ENCODE measurements at regions not wholly inside any gene's neighbourhood (a gene's known extent, or its start where the extent isn't known, plus 50 kb on each side); places are given as distances from the start of the nearest gene placed in this dataset.
A peak's percentile ranks its signal among the peaks of the same experiment; 100 is the strongest.
"Not testable (repeated sequence)": the region's sequence is repeated elsewhere in the genome, so short reads cannot be mapped to it uniquely, and the experiment has no call there.

DNA sequence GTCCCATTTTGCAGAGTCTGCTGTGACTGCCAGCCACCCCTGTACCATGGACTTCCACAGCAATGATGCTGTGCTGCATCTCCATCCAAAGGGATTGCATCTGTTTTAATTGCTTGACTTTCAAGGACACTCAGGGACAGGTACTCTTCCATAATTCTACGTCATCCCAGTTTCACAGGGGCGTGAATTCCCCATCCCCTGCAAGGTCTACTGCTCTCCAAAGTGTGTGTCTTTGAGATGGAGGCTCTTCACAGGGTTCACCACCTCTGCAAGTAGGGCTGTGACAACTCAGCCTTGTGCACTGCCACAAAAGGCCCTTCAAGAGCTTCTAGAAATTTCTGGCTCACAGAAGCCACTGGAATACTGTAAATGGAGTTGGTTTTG is 304.3 kb upstream of the PLGLB1 start:
- H3K27ac ChIP-seq (ENCODE audit: low read depth, low read length); H3K4me3 ChIP-seq (ENCODE audit: low read depth, low read length); DNase-seq (ENCODE audit: low read depth in 4 of 6, low spot score in 6 of 6); H3K36me3 ChIP-seq (ENCODE audit: control insufficient read depth, insufficient read depth, low read length); H3K4me1 ChIP-seq (ENCODE audit: control insufficient read depth, insufficient read depth, low read length); H3K9me3 ChIP-seq (ENCODE audit: control insufficient read depth, insufficient read depth, low read length); H3K27me3 ChIP-seq (ENCODE audit: control insufficient read depth, insufficient read depth, low read length): not testable (repeated sequence)
- WGBS (ENCODE audit: insufficient coverage): no CpG with 5 or more reads among the region's 2 CpGs

GRCh38 chr2:87326754-87327153 is 305.1 kb upstream of the PLGLB1 start:
- not testable (repeated sequence) for H3K36me3 ChIP-seq (ENCODE audit: control insufficient read depth, insufficient read depth, low read length); H3K27ac ChIP-seq (ENCODE audit: low read depth, low read length); H3K4me3 ChIP-seq (ENCODE audit: low read depth, low read length); H3K27me3 ChIP-seq (ENCODE audit: control insufficient read depth, insufficient read depth, low read length); H3K9me3 ChIP-seq (ENCODE audit: control insufficient read depth, insufficient read depth, low read length); H3K4me1 ChIP-seq (ENCODE audit: control insufficient read depth, insufficient read depth, low read length); DNase-seq (ENCODE audit: low read depth in 4 of 6, low spot score in 6 of 6)
- no CpG with 5 or more reads among the region's 3 CpGs for WGBS (ENCODE audit: insufficient coverage)

- H3K27me3 ChIP-seq (ENCODE audit: control insufficient read depth, insufficient read depth, low read length); H3K4me1 ChIP-seq (ENCODE audit: control insufficient read depth, insufficient read depth, low read length); H3K27ac ChIP-seq (ENCODE audit: low read depth, low read length); H3K4me3 ChIP-seq (ENCODE audit: low read depth, low read length); DNase-seq (ENCODE audit: low read depth in 4 of 6, low spot score in 6 of 6); H3K36me3 ChIP-seq (ENCODE audit: control insufficient read depth, insufficient read depth, low read length); H3K9me3 ChIP-seq (ENCODE audit: control insufficient read depth, insufficient read depth, low read length): not testable (repeated sequence)
- WGBS (ENCODE audit: insufficient coverage): no CpG with 5 or more reads among the region's 4 CpGs
Measured at GRCh38 chr2:87327648-87328371, 306.2 kb upstream of the PLGLB1 start.

DNA sequence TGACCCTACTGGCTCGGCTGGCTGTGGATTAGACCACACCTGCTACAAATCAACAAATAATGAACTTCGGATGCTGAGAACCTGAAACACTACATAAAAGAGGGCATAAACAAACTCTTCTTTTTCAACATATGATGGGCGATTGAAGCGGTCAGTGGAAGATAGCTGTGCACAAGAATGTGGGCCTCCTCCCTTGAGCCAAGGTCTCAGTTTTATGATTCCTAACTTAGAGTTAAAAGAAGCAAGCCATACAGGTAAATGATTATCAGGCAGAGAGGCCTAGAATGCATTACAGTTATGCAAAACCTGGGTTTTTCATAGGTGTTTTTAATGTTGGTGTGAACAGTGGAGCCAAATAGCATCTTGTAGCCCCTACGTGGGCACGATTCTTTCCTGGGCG is 307.9 kb upstream of the PLGLB1 start:
- WGBS (ENCODE audit: insufficient coverage): no CpG with 5 or more reads among the region's 7 CpGs
- not testable (repeated sequence) for DNase-seq (ENCODE audit: low read depth in 4 of 6, low spot score in 6 of 6); H3K36me3 ChIP-seq (ENCODE audit: control insufficient read depth, insufficient read depth, low read length); H3K4me3 ChIP-seq (ENCODE audit: low read depth, low read length); H3K4me1 ChIP-seq (ENCODE audit: control insufficient read depth, insufficient read depth, low read length); H3K9me3 ChIP-seq (ENCODE audit: control insufficient read depth, insufficient read depth, low read length); H3K27me3 ChIP-seq (ENCODE audit: control insufficient read depth, insufficient read depth, low read length); H3K27ac ChIP-seq (ENCODE audit: low read depth, low read length)

DNA sequence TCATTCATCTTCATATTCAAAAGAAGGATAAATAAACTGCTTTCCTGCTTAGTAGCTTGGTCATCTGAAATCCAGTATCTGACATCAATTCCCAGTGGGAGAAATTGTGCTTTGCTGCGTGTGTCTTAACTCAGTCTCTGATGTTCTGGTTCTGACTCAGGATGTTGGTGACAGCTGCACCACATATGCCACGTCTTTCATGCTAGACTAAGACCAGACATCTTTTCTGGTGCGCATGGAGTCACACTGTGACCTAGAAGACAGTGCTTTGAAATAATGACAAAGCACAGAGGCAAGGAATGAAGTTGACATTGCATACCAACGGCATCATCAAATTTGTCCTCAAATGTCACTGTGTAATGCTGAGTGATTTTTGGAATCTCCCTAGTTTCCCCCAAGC is 308.8 kb upstream of the PLGLB1 start:
- H3K4me3 ChIP-seq (ENCODE audit: low read depth, low read length); H3K36me3 ChIP-seq (ENCODE audit: control insufficient read depth, insufficient read depth, low read length); H3K27ac ChIP-seq (ENCODE audit: low read depth, low read length); DNase-seq (ENCODE audit: low read depth in 4 of 6, low spot score in 6 of 6); H3K27me3 ChIP-seq (ENCODE audit: control insufficient read depth, insufficient read depth, low read length); H3K9me3 ChIP-seq (ENCODE audit: control insufficient read depth, insufficient read depth, low read length); H3K4me1 ChIP-seq (ENCODE audit: control insufficient read depth, insufficient read depth, low read length): not testable (repeated sequence)
- WGBS (ENCODE audit: insufficient coverage): no CpG with 5 or more reads among the region's 4 CpGs

DNA sequence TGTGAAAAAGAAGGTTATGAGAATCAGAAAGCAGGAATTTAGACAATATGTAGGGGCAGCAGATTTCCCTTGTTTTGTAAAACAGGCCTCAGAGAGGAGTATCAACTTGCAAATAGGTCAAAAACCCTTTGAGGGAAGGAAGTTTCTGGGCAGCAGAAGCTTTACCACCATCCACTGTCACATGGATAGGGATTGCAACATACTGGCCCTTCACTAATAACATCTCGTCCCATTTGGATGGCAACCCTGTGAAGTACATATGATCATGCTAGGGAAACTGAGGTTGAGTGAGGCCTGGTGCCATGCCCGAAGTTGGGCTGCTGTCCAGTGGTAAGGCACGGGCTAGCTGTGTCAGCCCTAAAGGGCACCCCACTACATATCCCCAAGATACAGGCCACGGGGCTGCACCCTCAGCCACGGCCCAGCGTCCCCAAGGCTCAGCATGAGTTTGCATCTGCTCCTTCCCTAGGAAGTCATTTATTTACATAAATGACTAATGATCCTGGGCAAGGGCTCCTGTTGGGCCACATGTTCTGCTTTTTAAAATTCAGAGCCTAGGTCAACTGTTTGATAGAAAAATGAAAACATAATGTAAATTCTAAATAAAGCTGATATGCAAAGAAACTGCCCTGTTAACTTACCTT is 310.4 kb upstream of the PLGLB1 start:
- not testable (repeated sequence) for H3K9me3 ChIP-seq (ENCODE audit: control insufficient read depth, insufficient read depth, low read length); H3K27me3 ChIP-seq (ENCODE audit: control insufficient read depth, insufficient read depth, low read length); H3K36me3 ChIP-seq (ENCODE audit: control insufficient read depth, insufficient read depth, low read length); H3K4me1 ChIP-seq (ENCODE audit: control insufficient read depth, insufficient read depth, low read length); H3K4me3 ChIP-seq (ENCODE audit: low read depth, low read length); DNase-seq (ENCODE audit: low read depth in 4 of 6, low spot score in 6 of 6); H3K27ac ChIP-seq (ENCODE audit: low read depth, low read length)
- no CpG with 5 or more reads among the region's 6 CpGs for WGBS (ENCODE audit: insufficient coverage)

- DNase-seq (ENCODE audit: low read depth in 4 of 6, low spot score in 6 of 6); H3K27me3 ChIP-seq (ENCODE audit: control insufficient read depth, insufficient read depth, low read length); H3K9me3 ChIP-seq (ENCODE audit: control insufficient read depth, insufficient read depth, low read length); H3K27ac ChIP-seq (ENCODE audit: low read depth, low read length); H3K36me3 ChIP-seq (ENCODE audit: control insufficient read depth, insufficient read depth, low read length); H3K4me1 ChIP-seq (ENCODE audit: control insufficient read depth, insufficient read depth, low read length); H3K4me3 ChIP-seq (ENCODE audit: low read depth, low read length): not testable (repeated sequence)
- WGBS (ENCODE audit: insufficient coverage): no CpG with 5 or more reads among the region's 2 CpGs
Measured at GRCh38 chr2:87334888-87335287, 313.2 kb upstream of the PLGLB1 start.

DNA sequence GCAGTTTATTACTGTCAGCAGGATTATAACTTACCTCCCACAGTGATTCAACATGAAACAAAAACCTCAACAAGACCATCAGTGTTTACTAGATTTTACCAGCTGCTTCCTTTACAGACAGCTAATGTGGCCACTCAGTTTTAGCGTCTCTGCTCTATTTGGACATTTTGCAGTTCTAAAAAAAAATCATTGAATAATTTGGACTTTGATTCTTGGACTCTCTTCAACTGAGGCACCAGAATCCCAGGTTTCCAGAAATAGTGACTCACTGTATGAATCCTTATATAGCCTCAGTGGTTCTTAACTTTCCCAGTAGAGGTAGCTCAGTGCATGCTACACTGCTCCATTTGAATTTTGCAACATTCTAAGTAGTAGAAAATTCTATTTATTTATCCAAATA is 317.4 kb upstream of the PLGLB1 start:
- WGBS (ENCODE audit: insufficient coverage): no CpG with 5 or more reads among the region's 1 CpG

DNA sequence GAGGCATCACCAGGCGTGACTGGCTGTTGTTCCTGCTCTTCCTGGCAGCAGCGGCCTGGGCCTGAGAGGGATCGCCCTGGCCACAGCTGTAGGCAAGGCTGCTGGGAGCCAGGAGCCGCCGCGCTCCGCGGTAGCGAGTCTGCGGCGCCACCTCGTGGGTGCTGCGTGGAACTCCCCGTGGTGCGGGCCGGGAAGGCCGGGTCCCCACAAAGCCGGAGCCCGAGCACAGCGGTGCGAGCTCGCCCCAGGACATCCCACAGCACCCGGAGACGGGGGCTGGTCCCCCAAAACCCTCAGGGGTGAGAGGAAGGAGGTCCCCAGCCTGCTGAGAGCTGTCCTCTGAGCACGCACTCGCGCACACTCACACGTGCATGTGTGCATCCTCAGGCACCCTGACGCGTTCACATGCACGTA is 320.0 kb upstream of the PLGLB1 start:
- not testable (repeated sequence) for H3K4me1 ChIP-seq (ENCODE audit: control insufficient read depth, insufficient read depth, low read length); H3K4me3 ChIP-seq (ENCODE audit: low read depth, low read length); H3K36me3 ChIP-seq (ENCODE audit: control insufficient read depth, insufficient read depth, low read length); H3K27me3 ChIP-seq (ENCODE audit: control insufficient read depth, insufficient read depth, low read length); H3K27ac ChIP-seq (ENCODE audit: low read depth, low read length); H3K9me3 ChIP-seq (ENCODE audit: control insufficient read depth, insufficient read depth, low read length)
- 26% methylated on average over 31 of the region's 31 CpGs for WGBS (ENCODE audit: insufficient coverage)
- peak in 5 of 6 donors; percentile 7 to 61 (median 31) for DNase-seq (ENCODE audit: low read depth in 4 of 6, low spot score in 6 of 6)

More for the DNA sequence above, 317.4 kb upstream of the PLGLB1 start:
- H3K36me3 ChIP-seq (ENCODE audit: control insufficient read depth, insufficient read depth, low read length); H3K9me3 ChIP-seq (ENCODE audit: control insufficient read depth, insufficient read depth, low read length); H3K4me1 ChIP-seq (ENCODE audit: control insufficient read depth, insufficient read depth, low read length); H3K4me3 ChIP-seq (ENCODE audit: low read depth, low read length); H3K27me3 ChIP-seq (ENCODE audit: control insufficient read depth, insufficient read depth, low read length); H3K27ac ChIP-seq (ENCODE audit: low read depth, low read length): not testable (repeated sequence)
- peak in 1 of 6 donors; percentile 16 for DNase-seq (ENCODE audit: low read depth in 4 of 6, low spot score in 6 of 6)

GRCh38 chr2:87342175-87342574 is 320.5 kb upstream of the PLGLB1 start:
- not testable (repeated sequence) for H3K4me3 ChIP-seq (ENCODE audit: low read depth, low read length); H3K36me3 ChIP-seq (ENCODE audit: control insufficient read depth, insufficient read depth, low read length); DNase-seq (ENCODE audit: low read depth in 4 of 6, low spot score in 6 of 6); H3K4me1 ChIP-seq (ENCODE audit: control insufficient read depth, insufficient read depth, low read length); H3K27ac ChIP-seq (ENCODE audit: low read depth, low read length); H3K27me3 ChIP-seq (ENCODE audit: control insufficient read depth, insufficient read depth, low read length); H3K9me3 ChIP-seq (ENCODE audit: control insufficient read depth, insufficient read depth, low read length)
- 77% methylated on average over 4 of the region's 24 CpGs for WGBS (ENCODE audit: insufficient coverage)

Measured in spinal cord (tissue), 9 donors.